HG02885 (cell line): ENCODE measurements at regions not wholly inside any gene's neighbourhood (a gene's known extent, or its start where the extent isn't known, plus 50 kb on each side); places are given as distances from the start of the nearest gene placed in this dataset.

Source experiments
- ATAC-seq: cut with Tn5 transposase; IDR thresholded peaks from one replicate; pipeline ENCODE4 v1.9.1; 2021; ENCODE audit warnings: mild to moderate bottlenecking; ENCODE audit not compliant: unreplicated experiment, poor library complexity

- no peak for ATAC-seq
Observed at GRCh38 chr2:121075641-121076497, 209.1 kb downstream of the TFCP2L1 start.

DNA sequence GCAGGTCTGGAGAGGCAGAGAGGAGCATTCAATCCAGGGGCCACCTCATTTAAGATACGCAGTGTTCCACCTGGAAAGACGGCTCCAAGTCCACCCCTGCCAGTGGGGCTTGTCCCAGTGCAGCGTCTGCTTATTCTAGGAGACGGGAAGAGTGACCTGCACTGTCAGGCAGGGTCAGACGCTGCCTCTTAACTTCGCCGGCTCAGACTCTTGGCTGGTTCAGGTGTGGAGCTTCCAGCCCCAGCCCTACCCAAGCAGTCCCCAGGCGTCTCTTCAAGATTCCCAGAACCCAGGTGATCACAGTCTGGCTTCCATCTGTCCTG is 208.5 kb downstream of the TFCP2L1 start:
- ATAC-seq: no peak

GRCh38 chr2:121076885-121077549 is 208.0 kb downstream of the TFCP2L1 start:
- peak; percentile 73 for ATAC-seq

GRCh38 chr2:121078899-121079298 is 206.1 kb downstream of the TFCP2L1 start:
- ATAC-seq: no peak

DNA sequence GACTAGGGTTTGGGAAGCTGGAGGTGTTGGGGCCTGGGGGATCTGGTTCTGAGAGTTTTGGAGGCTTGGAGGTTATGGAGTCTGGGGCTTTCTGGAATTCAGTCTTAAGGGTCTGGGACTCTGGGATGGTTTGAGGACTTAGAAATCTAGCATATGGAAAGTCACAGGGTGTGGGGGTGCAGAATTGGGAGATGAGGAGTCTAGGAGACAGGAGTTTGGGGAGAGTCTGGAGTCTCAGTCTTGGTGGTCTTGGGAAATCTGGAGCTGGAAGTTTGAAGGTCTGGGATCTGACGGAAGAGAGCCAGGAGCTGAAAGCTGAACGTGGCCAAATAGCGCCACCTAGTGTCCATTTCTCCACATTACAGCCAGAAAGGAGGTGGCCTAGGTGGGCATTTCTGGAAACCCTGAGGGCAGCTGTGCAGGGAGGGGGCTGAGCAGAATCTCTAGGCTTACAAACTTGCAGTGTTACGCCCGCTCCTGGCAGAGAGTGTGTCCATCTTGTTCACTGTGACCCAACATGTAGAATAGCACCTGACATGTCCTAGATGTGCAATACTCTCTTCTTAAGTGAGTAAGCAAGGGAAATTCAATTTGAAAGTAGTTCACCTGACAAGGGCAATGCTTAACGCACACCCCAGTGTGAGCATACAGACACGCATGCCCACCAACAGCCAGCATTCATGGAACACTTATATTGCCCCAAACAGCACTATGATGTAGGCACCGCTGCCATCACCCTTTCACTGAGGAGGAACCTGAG is 204.8 kb downstream of the TFCP2L1 start:
- no peak for ATAC-seq

DNA sequence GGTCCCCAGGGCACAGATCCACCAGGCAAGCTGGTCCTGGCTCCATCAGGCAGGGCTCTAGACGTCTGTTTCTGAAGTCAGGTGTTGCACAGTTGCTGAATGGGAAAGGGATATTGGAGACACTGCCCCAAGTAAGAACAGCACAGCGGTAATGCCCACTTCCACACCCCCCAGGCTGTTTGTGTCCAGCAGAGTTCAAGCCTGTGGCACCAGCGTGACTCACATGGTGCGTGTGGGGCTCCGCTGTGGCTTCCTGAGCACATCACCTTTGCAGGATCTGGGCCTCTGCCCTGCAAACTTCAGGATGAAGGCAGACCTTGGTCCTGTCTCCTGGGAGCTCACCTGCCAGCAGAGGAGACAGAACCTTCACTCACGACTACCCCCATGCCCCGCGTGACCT is 203.3 kb downstream of the TFCP2L1 start:
- no peak for ATAC-seq

- ATAC-seq: no peak
Observed at GRCh38 chr2:121082191-121082590, 202.8 kb downstream of the TFCP2L1 start.

GRCh38 chr2:121084130-121084680 is 200.8 kb downstream of the TFCP2L1 start:
- no peak for ATAC-seq

- no peak for ATAC-seq
Observed at GRCh38 chr2:121085801-121086200, 199.2 kb downstream of the TFCP2L1 start.

DNA sequence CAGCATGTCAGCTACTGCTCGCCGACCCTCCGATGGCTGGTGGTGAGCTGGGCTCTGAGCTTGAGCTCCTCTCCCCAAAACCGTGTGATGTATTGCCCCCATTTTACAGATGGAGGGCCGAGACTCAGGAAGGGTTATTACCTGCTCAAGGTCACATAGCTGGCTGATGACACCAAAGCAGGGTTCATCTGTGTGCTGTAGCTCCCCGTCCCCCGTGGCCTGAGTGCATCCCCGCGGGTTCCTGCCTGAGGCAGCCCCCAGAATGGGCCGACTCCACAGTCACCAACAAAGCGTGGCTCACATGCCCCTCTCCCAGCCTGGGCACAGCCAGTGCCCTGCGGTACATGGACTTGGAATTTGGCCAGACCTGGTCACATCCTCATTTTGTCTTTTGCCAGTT is 198.6 kb downstream of the TFCP2L1 start:
- no peak for ATAC-seq

- no peak for ATAC-seq
Observed at GRCh38 chr2:121087117-121087516, 197.9 kb downstream of the TFCP2L1 start.

DNA sequence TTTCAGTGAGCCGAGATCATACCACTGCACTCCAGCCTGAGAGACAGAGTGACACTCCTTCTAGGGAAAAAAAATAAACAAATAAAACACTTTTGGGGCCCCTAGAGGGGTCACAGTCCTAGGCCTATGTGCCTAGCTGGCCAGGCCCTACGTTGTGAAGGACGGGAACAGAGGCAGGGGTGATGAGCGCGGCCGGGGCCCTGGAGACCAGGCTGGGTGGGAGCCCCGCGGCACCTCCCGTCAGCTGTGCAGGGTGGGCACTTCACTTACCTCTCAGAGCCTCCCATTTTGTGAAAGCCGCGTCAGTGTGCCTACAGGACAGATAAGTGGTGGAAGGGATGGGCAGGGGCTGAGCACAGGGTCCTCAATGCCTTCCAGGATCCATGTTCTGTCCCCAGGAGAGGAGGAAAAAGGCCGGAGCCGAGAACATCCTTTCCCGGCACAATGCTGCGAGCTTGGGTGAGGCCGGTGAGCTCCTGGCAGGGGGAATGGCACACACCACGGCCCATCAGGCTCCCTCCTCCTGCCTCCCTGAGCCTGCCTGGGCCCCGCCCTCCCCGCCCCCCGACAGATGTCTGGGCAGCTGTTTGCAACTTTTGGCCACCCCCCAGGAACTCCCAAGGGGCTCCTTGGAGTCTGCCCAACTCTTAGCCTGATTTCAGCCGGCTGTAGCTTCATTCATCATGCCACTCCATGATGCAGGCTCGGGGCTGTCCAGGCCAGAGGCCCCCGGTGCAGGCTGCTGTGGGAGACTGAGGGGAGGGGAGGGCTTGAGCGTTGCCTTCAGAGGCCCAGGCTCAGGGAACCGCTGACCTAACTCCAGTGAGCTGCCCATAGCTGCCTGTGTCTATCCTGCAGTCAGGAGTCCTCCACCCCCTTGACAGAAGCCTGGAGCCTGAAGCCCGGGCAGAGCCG is 196.5 kb downstream of the TFCP2L1 start:
- no peak for ATAC-seq

GRCh38 chr2:121089166-121089510 is 195.9 kb downstream of the TFCP2L1 start:
- no peak for ATAC-seq

- no peak for ATAC-seq
Observed at GRCh38 chr2:121090088-121090715, 194.8 kb downstream of the TFCP2L1 start.

- no peak for ATAC-seq
Observed at GRCh38 chr2:121092095-121092494, 192.9 kb downstream of the TFCP2L1 start.

GRCh38 chr2:121093692-121094091 is 191.3 kb downstream of the TFCP2L1 start:
- no peak for ATAC-seq

DNA sequence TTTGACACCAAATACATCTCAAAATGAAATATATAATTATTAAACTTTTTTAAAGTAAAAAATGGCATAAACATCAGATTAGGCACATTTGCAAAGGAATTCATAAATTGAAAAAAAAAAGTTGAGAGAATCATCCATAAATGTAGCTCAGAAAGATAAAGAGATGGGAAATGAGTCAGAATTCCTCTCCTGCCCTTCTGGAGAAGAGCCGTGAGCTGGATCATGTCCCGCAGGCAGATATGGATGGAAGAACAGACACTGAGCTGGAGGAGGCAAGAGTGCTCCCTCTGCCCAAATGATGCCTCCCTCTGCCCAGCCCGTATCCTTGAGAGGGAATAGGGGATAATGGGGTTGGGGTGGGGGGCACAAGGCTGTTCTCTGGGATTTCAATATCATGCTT is 190.9 kb downstream of the TFCP2L1 start:
- ATAC-seq: no peak

DNA sequence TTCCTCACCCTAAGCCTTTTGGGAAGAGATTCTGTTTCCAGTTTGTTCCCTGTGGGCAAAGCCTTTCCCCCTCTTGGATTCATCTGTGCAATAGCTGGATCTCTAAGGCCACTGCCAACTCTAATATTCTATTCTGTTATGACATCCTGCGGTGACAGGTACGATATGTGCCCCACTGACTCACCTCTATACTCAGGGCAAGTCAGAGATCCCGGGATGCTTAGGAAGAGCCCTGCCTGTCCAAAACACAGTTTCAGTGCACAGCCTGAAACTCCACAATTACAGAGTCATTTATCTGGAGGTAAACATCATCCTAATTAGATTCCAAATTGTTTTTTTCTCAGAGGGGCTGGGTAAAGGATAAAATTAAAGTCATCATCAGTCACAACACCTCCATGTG is 190.2 kb downstream of the TFCP2L1 start:
- ATAC-seq: no peak

GRCh38 chr2:121095257-121096080 is 189.5 kb downstream of the TFCP2L1 start:
- ATAC-seq: peak; percentile 83
